ENCODE measurements at regions not wholly inside any gene's neighbourhood (a gene's known extent, or its start where the extent isn't known, plus 50 kb on each side); places are given as distances from the start of the nearest gene placed in this dataset.
"Not testable (repeated sequence)": the region's sequence is repeated elsewhere in the genome, so short reads cannot be mapped to it uniquely, and the experiment has no call there.

- DNase-seq (ENCODE audit: low read depth in 3 of 3) = no peak
These were observed 58.1 kb upstream of the TUNAR start for GRCh38 chr14:95818581-95818980.

- no peak for DNase-seq (ENCODE audit: low read depth in 3 of 3)
These were observed 59.4 kb upstream of the TUNAR start for GRCh38 chr14:95817271-95817670.

- no peak for DNase-seq (ENCODE audit: low read depth in 3 of 3)
These were observed 60.1 kb upstream of the TUNAR start for GRCh38 chr14:95816539-95816938.

DNA sequence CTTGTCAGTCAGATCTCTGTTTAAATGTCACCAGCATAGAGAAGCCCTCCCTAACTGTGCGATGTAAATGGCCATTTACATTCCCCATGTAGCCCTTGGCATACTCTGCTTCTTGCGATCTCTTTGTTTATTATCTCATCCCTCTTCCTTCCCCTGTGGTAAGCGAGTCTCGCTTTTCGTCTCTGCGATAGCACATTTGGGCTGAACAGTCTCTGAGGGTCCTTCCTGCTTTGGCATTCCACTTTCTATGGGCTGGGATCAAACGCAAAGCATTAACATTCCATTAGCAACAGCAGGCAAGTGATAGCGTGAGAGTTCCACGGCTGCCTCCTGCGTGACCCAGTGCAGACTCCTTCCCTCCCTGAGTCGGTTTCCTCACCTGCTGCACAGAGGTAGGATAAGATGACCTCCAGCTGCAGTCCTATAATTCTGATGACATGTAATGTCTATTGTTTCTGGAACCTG lies 61.4 kb upstream of the TUNAR start:
- DNase-seq (ENCODE audit: low read depth in 3 of 3) = no peak

- DNase-seq (ENCODE audit: low read depth in 3 of 3) = no peak
These were observed 62.0 kb upstream of the TUNAR start for GRCh38 chr14:95814363-95815225.

DNA sequence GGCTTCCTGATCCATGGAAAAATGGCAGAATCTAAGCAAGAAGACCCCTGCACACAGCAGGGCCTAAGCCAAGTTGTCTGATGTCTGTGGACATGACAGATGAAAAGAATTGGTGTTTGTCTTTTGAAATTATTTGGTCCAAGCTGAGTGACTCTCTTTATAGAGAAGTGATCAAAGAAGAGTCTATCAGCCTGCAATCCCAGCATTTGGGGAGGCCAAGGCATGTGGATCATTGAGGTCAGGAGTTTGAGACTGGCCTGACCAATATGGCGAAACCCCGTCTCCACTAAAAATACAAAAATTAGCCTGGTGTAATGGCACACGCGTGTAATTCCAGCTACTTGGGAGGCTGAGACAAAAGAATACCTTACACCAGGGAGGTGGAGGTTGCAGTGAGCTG lies 64.8 kb upstream of the TUNAR start:
- DNase-seq (ENCODE audit: low read depth in 3 of 3) = no peak

DNA sequence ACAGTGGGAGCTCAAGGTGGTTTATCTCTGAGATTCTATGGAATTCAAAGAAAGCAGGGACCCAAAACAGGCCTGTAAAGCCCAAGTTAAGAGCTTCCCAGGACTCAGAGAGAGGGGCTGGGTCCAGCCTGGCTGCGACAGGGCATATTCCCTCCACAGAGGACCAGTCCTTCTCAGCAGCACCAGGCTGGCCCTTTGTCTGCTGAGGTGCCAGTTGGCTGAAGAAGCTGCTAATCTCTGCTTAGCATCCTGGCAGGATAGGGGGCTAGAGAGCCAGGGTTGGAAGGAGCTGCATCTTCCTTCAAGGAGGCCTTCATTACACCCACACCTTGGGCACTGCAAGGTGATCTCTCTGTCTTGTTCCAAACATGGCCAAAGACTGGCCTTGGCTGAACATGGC lies 68.3 kb upstream of the TUNAR start:
- no peak for DNase-seq (ENCODE audit: low read depth in 3 of 3)

GRCh38 chr14:95796788-95797187 lies 79.8 kb upstream of the TUNAR start:
- no peak for DNase-seq (ENCODE audit: low read depth in 3 of 3)

DNA sequence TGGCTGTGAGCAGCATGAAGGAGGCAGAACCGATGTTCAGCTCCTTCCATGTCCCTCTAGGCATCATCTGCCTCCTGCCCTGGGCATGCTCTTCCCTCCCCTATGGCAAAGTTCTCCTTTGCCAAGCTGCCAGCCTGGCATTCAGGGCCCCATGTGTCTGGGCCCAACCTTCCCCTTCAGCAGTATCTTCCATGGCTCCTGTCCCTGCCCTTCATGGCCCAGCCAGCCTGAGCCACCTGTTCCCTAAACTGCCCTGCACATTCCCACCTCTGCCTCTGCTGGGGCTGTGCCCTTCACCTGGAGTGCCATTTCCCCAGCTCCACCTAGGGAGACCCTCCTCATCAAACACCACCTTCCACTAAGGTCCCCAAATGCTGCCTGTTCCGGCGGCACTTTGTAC lies 74.0 kb upstream of the TCL1A start:
- no peak for DNase-seq (ENCODE audit: low read depth in 3 of 3)

DNA sequence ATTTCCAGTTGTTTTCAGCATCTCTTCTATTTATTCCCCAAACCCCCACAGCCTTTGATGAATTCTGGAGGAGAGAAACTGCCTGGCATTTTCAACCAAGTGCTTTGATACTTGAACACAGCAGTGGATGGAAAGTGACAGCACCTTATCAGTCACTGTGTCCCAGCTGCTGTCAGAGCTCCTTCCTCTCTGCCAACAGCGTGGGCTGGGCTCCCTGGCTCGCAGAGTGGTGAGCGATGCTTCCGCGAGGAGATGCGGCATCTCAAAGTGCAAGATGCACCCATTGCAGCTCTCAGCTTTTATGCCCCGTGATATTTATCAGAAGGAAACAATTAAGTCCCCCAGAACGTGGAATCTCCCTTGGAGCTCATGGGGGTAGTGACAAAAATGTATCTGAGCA lies 72.6 kb upstream of the TCL1A start:
- DNase-seq (ENCODE audit: low read depth in 3 of 3) = no peak

DNA sequence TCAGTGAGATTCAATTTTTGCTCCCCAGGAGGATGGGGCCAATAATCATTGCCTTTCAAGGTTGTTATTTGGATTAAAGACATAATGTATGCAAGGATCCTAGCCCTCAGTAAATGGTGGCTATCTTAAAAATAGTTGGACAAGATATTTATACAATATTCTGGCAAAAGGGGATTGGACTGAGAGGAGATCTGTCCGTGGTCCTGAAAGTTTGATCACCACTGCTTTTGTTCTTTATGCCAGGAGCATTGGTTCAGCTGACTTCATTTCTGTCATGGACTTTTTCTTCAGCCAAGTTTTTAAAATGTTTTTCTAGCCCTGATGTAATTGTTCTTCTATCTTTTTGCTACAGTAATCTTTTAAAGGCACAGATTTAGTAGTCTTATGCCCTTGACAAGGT lies 70.2 kb upstream of the TCL1A start:
- no peak for DNase-seq (ENCODE audit: low read depth in 3 of 3)

DNA sequence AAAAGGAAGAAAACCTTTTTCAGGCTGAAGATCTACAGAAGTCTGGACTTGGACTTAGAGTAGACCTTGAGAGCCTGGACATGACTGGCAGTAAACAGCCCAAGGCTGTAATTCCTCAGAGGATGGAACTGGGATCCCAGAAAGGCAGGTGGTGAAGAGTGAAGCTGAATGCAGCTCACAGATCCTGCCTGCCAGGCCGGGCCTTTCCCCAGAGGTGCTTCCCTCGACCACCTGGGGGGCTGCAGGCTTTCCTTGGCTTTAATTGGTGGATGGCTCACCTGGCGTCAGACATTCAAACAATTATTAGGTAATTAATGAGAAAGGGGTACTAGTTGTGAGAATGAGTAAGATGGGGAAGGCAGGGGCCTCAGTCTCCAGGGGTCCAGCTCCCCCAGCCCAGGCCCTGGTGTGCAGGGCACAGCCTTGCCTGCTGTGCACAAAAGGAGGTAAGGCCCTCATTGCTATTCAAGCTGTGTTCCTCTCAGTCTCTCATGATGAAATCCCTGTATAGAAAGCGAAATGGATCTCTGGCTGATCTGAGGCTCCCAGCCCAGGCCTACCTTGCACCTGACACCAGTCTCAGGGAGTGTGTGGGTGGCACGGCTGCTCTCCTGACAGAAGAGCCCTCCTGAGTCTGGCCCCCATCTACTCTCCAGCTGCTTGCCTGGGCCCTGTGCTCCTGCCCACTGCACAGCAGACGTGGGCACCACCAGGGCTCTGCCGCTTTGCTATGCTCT lies 63.0 kb upstream of the TCL1A start:
- no peak for DNase-seq (ENCODE audit: low read depth in 3 of 3)

- DNase-seq (ENCODE audit: low read depth in 3 of 3) = peak; percentile 25 to 36 (median 28)
These were observed 60.6 kb upstream of the TCL1A start for GRCh38 chr14:95774265-95775160.

GRCh38 chr14:95770777-95771176 lies 56.9 kb upstream of the TCL1A start:
- DNase-seq (ENCODE audit: low read depth in 3 of 3) = no peak

DNA sequence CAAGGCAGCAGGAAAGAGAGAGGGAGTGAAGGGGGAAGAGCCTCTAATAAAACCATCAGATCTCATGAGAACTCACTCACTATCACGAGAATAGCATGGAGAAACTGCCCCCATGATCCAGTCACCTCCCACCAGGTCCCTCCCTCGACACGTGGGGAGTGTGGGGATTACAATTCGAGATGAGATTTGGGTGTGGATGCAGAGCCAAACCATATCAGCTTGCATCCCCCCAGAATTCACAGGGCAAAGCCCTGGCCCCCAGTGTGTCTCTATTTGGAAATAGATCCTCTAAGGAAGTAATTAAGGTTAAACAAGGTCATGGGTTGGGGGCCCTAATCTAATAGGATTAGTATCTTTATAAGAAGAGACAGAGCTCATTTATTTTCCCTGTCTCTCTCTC lies 56.1 kb upstream of the TCL1A start:
- no peak for DNase-seq (ENCODE audit: low read depth in 3 of 3)

GRCh38 chr14:95769431-95769830 lies 55.5 kb upstream of the TCL1A start:
- not testable (repeated sequence) for DNase-seq (ENCODE audit: low read depth in 3 of 3)

GRCh38 chr14:95765051-95765450 lies 51.1 kb upstream of the TCL1A start:
- no peak for DNase-seq (ENCODE audit: low read depth in 3 of 3)

- DNase-seq (ENCODE audit: low read depth in 3 of 3) = no peak
These were observed 50.0 kb upstream of the TCL1A start for GRCh38 chr14:95763875-95764274.

Data from stimulated activated CD4-positive, alpha-beta T cell treated with anti-CD3 and anti-CD28 coated beads, TNF-alpha, amount 100 ng/mL, for 24 hours (primary cell).